IMR-90 (cell line): ENCODE measurements at regions not wholly inside any gene's neighbourhood (a gene's known extent, or its start where the extent isn't known, plus 50 kb on each side); places are given as distances from the start of the nearest gene placed in this dataset.

Source experiments
- ATAC-seq: fragments of 200-7000 bp; cut with Tn5 transposase; 2 replicates; pipeline ENCODE4 v1.9.1; 2020; ENCODE audit warnings: low read depth, mild to moderate bottlenecking, moderate library complexity
- BruUV-seq: library from RNA; stranded (reverse); fragments of 400-500 nt; replicated peaks from 2 replicates; lab custom pipeline; 2021; lab: Mats Ljungman, UMichigan
- CTCF ChIA-PET: fragments of 300-600 bp; formaldehyde crosslinking; extraction: SDS; loops from one replicate; lab custom pipeline; 2021; ENCODE audit warnings: antibody characterized with exemption; lab: Yijun Ruan, JAX
- POLR2A ChIA-PET: fragments of 300-600 bp; sonication (Branson Sonifier 250); formaldehyde crosslinking; loops from one replicate; lab custom pipeline; 2022; ENCODE audit warnings: antibody characterized with exemption; ENCODE audit not compliant: unreplicated experiment; lab: Charles Lee
- DNase-seq: peaks from one replicate; pipeline ENCODE4 v3.0.0; 2013
- H2AFZ ChIP-seq: replicated peaks from 2 replicates; pipeline ENCODE3; 2013; ENCODE audit warnings: low read length, mild to moderate bottlenecking; ENCODE audit not compliant: poor library complexity
- H2AK5ac ChIP-seq: 2 replicates; pipeline ENCODE4 v1.6.1; 2013; ENCODE audit warnings: low read depth, low read length, inconsistent platforms
- H2AK9ac ChIP-seq: replicated peaks from 2 replicates; pipeline ENCODE3; 2013; ENCODE audit warnings: mild to moderate bottlenecking, low read depth, low read length, moderate library complexity; ENCODE audit not compliant: poor library complexity
- H2BK120ac ChIP-seq: 2 replicates; pipeline ENCODE4 v1.6.1; 2013; ENCODE audit warnings: low read depth, low read length, inconsistent platforms
- H2BK15ac ChIP-seq: 3 replicates; pipeline ENCODE4 v1.6.1; 2013; ENCODE audit warnings: low read depth, low read length, inconsistent platforms
- H2BK20ac ChIP-seq: 2 replicates; pipeline ENCODE4 v1.6.1; 2013; ENCODE audit warnings: low read depth, mild to moderate bottlenecking, inconsistent platforms, low read length, moderate library complexity
- H2BK5ac ChIP-seq: 2 replicates; pipeline ENCODE4 v1.6.1; 2013; ENCODE audit warnings: mild to moderate bottlenecking, low read depth, low read length, inconsistent platforms; ENCODE audit not compliant: poor library complexity, severe bottlenecking
- H3K14ac ChIP-seq: replicated peaks from 2 replicates; pipeline ENCODE4 v1.6.1; 2013; ENCODE audit warnings: low read depth, low read length, inconsistent platforms
- H3K18ac ChIP-seq: 2 replicates; pipeline ENCODE4 v1.6.1; 2013; ENCODE audit warnings: low read depth, low read length, control low read depth
- H3K23ac ChIP-seq: 2 replicates; pipeline ENCODE4 v1.6.1; 2013; ENCODE audit warnings: low read depth, low read length, inconsistent platforms
- H3K27ac ChIP-seq: 2 replicates; pipeline ENCODE4 v1.5.1; 2013; ENCODE audit warnings: mild to moderate bottlenecking, control low read depth, low read length; ENCODE audit not compliant: insufficient read depth
- H3K27me3 ChIP-seq: 2 replicates; pipeline ENCODE4 v1.6.1; 2013; ENCODE audit warnings: low read length; ENCODE audit not compliant: control insufficient read depth, insufficient read depth
- H3K36me3 ChIP-seq: 2 replicates; pipeline ENCODE4 v1.6.1; 2013; ENCODE audit warnings: low read length, mixed read lengths; ENCODE audit not compliant: control insufficient read depth, insufficient read depth
- H3K4ac ChIP-seq: 2 replicates; pipeline ENCODE4 v1.6.1; 2013; ENCODE audit warnings: low read depth, low read length, inconsistent platforms
- H3K4me1 ChIP-seq: 2 replicates; pipeline ENCODE4 v1.6.1; 2013; ENCODE audit warnings: low read length, mixed read lengths; ENCODE audit not compliant: control insufficient read depth, insufficient read depth
- H3K4me2 ChIP-seq: 2 replicates; pipeline ENCODE4 v1.6.1; 2013; ENCODE audit warnings: low read depth, mild to moderate bottlenecking, control low read depth, low read length, moderate library complexity
- H3K4me3 ChIP-seq: 2 replicates; pipeline ENCODE4 v1.5.1; 2013; ENCODE audit warnings: low read depth, mild to moderate bottlenecking, control low read depth, low read length, moderate library complexity; ENCODE audit not compliant: insufficient read depth
- H3K56ac ChIP-seq: 2 replicates; pipeline ENCODE4 v1.6.1; 2013; ENCODE audit warnings: low read length, inconsistent platforms; ENCODE audit not compliant: insufficient read depth; ENCODE audit errors: extremely low read depth
- H3K79me1 ChIP-seq, 2 experiments: 2 replicates each; pipeline ENCODE4 v1.6.1; 2013; ENCODE audit warnings: low read length in 2 of 2, inconsistent platforms in 1 of 2, low read depth in 1 of 2
- H3K9ac ChIP-seq: 2 replicates; pipeline ENCODE4 v1.6.1; 2013; ENCODE audit warnings: low read depth, low read length, control low read depth
- H3K9me1 ChIP-seq: 2 replicates; pipeline ENCODE4 v1.6.1; 2013; ENCODE audit warnings: low read length, inconsistent platforms; ENCODE audit not compliant: insufficient read depth
- H3K9me3 ChIP-seq: 2 replicates; pipeline ENCODE4 v1.6.1; 2013; ENCODE audit warnings: low read length; ENCODE audit not compliant: control insufficient read depth, insufficient read depth
- H4K20me1 ChIP-seq: 2 replicates; pipeline ENCODE4 v1.6.1; 2013; ENCODE audit warnings: low read length, inconsistent platforms; ENCODE audit not compliant: insufficient read depth
- H4K5ac ChIP-seq: 2 replicates; pipeline ENCODE4 v1.6.1; 2013; ENCODE audit warnings: mild to moderate bottlenecking, low read depth, low read length, control low read depth
- H4K8ac ChIP-seq, 2 experiments: 2 replicates each; pipeline ENCODE4 v1.6.1; 2013; ENCODE audit warnings: low read depth in 2 of 2, low read length in 2 of 2, control low read depth in 1 of 2, inconsistent platforms in 1 of 2
- H4K91ac ChIP-seq: 2 replicates; pipeline ENCODE4 v1.6.1; 2013; ENCODE audit warnings: low read depth, low read length, inconsistent platforms; ENCODE audit not compliant: insufficient read depth
- CHD1 ChIP-seq: IDR thresholded peaks from 2 replicates; pipeline ENCODE4 v1.6.1; 2012; ENCODE audit warnings: low read depth, low read length, improper control_type of control experiment
- FOS ChIP-seq: fragments of 150-350 bp; IDR thresholded peaks from 2 replicates; pipeline ENCODE4 v1.6.1; 2016; ENCODE audit warnings: low read depth, low read length
- MAFK ChIP-seq: IDR thresholded peaks from 2 replicates; pipeline ENCODE4 v1.6.1; 2012; ENCODE audit warnings: low read depth, low read length, improper control_type of control experiment
- MAZ ChIP-seq: IDR thresholded peaks from 2 replicates; pipeline ENCODE4 v1.6.1; 2012; ENCODE audit warnings: low read depth, mild to moderate bottlenecking, low read length, improper control_type of control experiment, moderate library complexity, borderline replicate concordance
- MXI1 ChIP-seq: IDR thresholded peaks from 2 replicates; pipeline ENCODE4 v1.6.1; 2012; ENCODE audit warnings: low read depth, mild to moderate bottlenecking, low read length, moderate library complexity, borderline replicate concordance
- NFE2L2 ChIP-seq: fragments of 150-350 bp; IDR thresholded peaks from 2 replicates; pipeline ENCODE4 v1.6.1; 2016; ENCODE audit warnings: low read depth, mild to moderate bottlenecking, low read length
- POLR2A ChIP-seq: IDR thresholded peaks from 2 replicates; pipeline ENCODE4 v1.6.1; 2012; ENCODE audit warnings: mild to moderate bottlenecking, low read depth, low read length
- RAD21 ChIP-seq: IDR thresholded peaks from 2 replicates; pipeline ENCODE4 v1.6.1; 2012; ENCODE audit warnings: low read length, improper control_type of control experiment
- RCOR1 ChIP-seq: IDR thresholded peaks from 2 replicates; pipeline ENCODE4 v1.6.1; 2012; ENCODE audit warnings: mild to moderate bottlenecking, low read length, improper control_type of control experiment; ENCODE audit not compliant: insufficient replicate concordance
- RFX5 ChIP-seq: IDR thresholded peaks from 2 replicates; pipeline ENCODE4 v1.8.0; 2012; ENCODE audit warnings: low read depth, mild to moderate bottlenecking, low read length, moderate library complexity
- SMC3 ChIP-seq: fragments of 150-350 bp; IDR thresholded peaks from 2 replicates; pipeline ENCODE4 v1.6.1; 2016; ENCODE audit warnings: low read depth, mild to moderate bottlenecking, antibody characterized with exemption, low read length, moderate library complexity
- WGBS, 2 experiments: methylation state at CpG; one replicate each; pipeline versions ENCODE4 v1.1.5 to v1.1.7; 2013; ENCODE audit warnings: missing lambda C conversion rate in 2 of 2; ENCODE audit not compliant: insufficient read length in 1 of 2; ENCODE audit errors: extremely low coverage in 2 of 2; 5-methylcytosine and 5-hydroxymethylcytosine counted together
- dilution Hi-C: fragments of 300-500 bp; cut with HindIII; formaldehyde crosslinking; loops from one replicate; pipeline ENCODE4 v1.14.3; 2018; ENCODE audit warnings: low sequenced_read_pairs; ENCODE audit not compliant: unreplicated experiment
- in situ Hi-C: fragments of 300-500 bp; cut with MboI; formaldehyde crosslinking; loops from 3 replicates; pipeline ENCODE4 v1.14.3; 2019; ENCODE audit warnings: low sequenced_read_pairs, inconsistent platforms, mixed read lengths
- intact Hi-C: fragments of 100-400 bp; cut with micrococcal nuclease; formaldehyde crosslinking; loops from 2 replicates; pipeline ENCODE4 v1.10.0; 2022
- TF ChIP-seq, protein P1 (sequence below): conservative IDR thresholded peaks from 2 replicates; pipeline ENCODE4 v1.5.1; 2012; ENCODE audit warnings: mild to moderate bottlenecking, low read depth, low read length, improper control_type of control experiment
- TF ChIP-seq, protein P2 (sequence below): fragments of 150-350 bp; IDR thresholded peaks from 2 replicates; pipeline ENCODE4 v1.6.1; 2016; ENCODE audit warnings: low read depth, mild to moderate bottlenecking, low read length, moderate library complexity, borderline replicate concordance
- TF ChIP-seq, protein P3 (sequence below): fragments of 150-350 bp; IDR thresholded peaks from 2 replicates; pipeline ENCODE4 v1.6.1; 2017; ENCODE audit warnings: mild to moderate bottlenecking, antibody characterized with exemption, low read length, low read depth

DNA sequence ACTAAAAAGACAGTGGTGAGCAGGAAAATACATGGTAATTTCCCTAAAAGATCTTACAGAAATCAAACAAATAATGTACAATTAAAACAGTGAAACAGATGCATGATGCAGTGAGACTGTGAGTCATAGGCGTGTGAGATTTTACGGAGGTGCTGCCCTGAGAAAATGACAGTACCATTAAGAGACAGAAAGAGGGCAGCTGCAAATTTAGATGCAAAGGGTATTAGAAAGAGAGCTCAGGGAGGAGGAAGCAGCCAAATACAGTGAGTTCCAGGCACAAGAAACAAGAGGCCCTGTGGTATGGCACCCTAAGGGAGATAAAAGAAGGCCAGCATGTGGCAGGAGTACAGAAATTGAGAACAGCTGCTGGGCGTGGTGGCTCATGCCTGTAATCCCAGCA is 88.5 kb upstream of the FIBIN start:
- Histone ChIP-seq H4K5ac (no peak overlapping the region), H2AK5ac (no peak overlapping the region), H2BK120ac (no peak overlapping the region), H3K79me1 (no peaks in the 10 kb centered on the region), H3K18ac (no peak overlapping the region), H3K9me3 (no peaks in the 10 kb centered on the region), H3K23ac (no peak overlapping the region), H2AFZ (no peak overlapping the region), H4K20me1 (no peaks in the 10 kb centered on the region), H3K4ac (no peak overlapping the region), H3K36me3 (no peaks in the 10 kb centered on the region), H3K4me1 (no peaks in the 10 kb centered on the region), H3K9me1 (no peaks in the 10 kb centered on the region), H4K91ac (no peak overlapping the region), H2AK9ac (no peak overlapping the region), H2BK20ac (no peak overlapping the region), H2BK5ac (no peak overlapping the region), H3K14ac (no peak overlapping the region), H3K9ac (no peak overlapping the region), H3K4me2 (no peak overlapping the region), H3K27me3 (no peaks in the 10 kb centered on the region), H2BK15ac (no peak overlapping the region), H3K4me3 (no peak overlapping the region), H4K8ac (no peak overlapping the region), H3K56ac (no peak overlapping the region), H3K27ac (no peak overlapping the region)
- peak; percentile 4 for DNase-seq
- intact Hi-C loops (no loop called here), dilution Hi-C loops (no loop called here), in situ Hi-C loops (no loop called here)
- no TSS peak for BruUV-seq
- ChIA-PET CTCF (no interaction called here), POLR2A (no interaction called here)
- 50% methylated on average over 1 of the region's 3 CpGs; no CpG with 5 or more reads in 1 of the 2 experiments for WGBS, 2 experiments
- TF ChIP-seq, protein P1, sequence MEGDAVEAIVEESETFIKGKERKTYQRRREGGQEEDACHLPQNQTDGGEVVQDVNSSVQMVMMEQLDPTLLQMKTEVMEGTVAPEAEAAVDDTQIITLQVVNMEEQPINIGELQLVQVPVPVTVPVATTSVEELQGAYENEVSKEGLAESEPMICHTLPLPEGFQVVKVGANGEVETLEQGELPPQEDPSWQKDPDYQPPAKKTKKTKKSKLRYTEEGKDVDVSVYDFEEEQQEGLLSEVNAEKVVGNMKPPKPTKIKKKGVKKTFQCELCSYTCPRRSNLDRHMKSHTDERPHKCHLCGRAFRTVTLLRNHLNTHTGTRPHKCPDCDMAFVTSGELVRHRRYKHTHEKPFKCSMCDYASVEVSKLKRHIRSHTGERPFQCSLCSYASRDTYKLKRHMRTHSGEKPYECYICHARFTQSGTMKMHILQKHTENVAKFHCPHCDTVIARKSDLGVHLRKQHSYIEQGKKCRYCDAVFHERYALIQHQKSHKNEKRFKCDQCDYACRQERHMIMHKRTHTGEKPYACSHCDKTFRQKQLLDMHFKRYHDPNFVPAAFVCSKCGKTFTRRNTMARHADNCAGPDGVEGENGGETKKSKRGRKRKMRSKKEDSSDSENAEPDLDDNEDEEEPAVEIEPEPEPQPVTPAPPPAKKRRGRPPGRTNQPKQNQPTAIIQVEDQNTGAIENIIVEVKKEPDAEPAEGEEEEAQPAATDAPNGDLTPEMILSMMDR, result no peak
- no peak for TF ChIP-seq MXI1
- no peak for TF ChIP-seq CHD1
- TF ChIP-seq, protein P2, sequence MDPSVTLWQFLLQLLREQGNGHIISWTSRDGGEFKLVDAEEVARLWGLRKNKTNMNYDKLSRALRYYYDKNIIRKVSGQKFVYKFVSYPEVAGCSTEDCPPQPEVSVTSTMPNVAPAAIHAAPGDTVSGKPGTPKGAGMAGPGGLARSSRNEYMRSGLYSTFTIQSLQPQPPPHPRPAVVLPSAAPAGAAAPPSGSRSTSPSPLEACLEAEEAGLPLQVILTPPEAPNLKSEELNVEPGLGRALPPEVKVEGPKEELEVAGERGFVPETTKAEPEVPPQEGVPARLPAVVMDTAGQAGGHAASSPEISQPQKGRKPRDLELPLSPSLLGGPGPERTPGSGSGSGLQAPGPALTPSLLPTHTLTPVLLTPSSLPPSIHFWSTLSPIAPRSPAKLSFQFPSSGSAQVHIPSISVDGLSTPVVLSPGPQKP, result no peak
- no peak for TF ChIP-seq MAFK
- TF ChIP-seq POLR2A, result no peak
- no peak for TF ChIP-seq RCOR1
- TF ChIP-seq MAZ, result no peak
- TF ChIP-seq RFX5, result no peak
- no peak for TF ChIP-seq FOS
- no peak for TF ChIP-seq NFE2L2
- TF ChIP-seq SMC3, result no peak
- no peak for TF ChIP-seq RAD21
- TF ChIP-seq, protein P3, sequence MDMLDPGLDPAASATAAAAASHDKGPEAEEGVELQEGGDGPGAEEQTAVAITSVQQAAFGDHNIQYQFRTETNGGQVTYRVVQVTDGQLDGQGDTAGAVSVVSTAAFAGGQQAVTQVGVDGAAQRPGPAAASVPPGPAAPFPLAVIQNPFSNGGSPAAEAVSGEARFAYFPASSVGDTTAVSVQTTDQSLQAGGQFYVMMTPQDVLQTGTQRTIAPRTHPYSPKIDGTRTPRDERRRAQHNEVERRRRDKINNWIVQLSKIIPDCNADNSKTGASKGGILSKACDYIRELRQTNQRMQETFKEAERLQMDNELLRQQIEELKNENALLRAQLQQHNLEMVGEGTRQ, result no peak
- 0 out of 2 replicates have a peak, but pooled peaks have one; percentile 21 for ATAC-seq
